Esophagus muscularis mucosa (tissue), 4 donors: ENCODE measurements at regions not wholly inside any gene's neighbourhood (a gene's known extent, or its start where the extent isn't known, plus 50 kb on each side); places are given as distances from the start of the nearest gene placed in this dataset.
"Not testable (repeated sequence)": the region's sequence is repeated elsewhere in the genome, so short reads cannot be mapped to it uniquely, and the experiment has no call there.

ENCODE experiments used
- DNase-seq: peaks from one replicate; pipeline ENCODE4 v3.0.0-alpha.2; 2017; ENCODE audit errors: extremely low spot score
- H3K27ac ChIP-seq, 4 donors: fragments of 200-600 bp; sonication (generic); replicated peaks in 1 of 4; 1 replicate in 3 of 4; 2 replicates in 1 of 4; pipeline ENCODE4 v1.5.1; 2016 to 2019; ENCODE audit warnings: mild to moderate bottlenecking in 1 of 4
- H3K27me3 ChIP-seq, 4 donors: fragments of 200-600 bp; sonication (generic); one replicate each; pipeline versions ENCODE4 v1.5.1 to v1.6.0; 2016 to 2019
- H3K36me3 ChIP-seq, 4 donors: fragments of 200-600 bp; sonication (generic); one replicate each; pipeline ENCODE4 v1.5.1; 2016 to 2019
- H3K4me1 ChIP-seq, 4 donors: fragments of 200-600 bp; sonication (generic); one replicate each; pipeline ENCODE4 v1.5.1; 2016 to 2019
- H3K4me3 ChIP-seq, 4 donors: fragments of 200-600 bp; sonication (generic); 1 replicate in 2 of 4; 2 replicates in 2 of 4; pipeline ENCODE4 v1.5.1; 2016 to 2019; ENCODE audit warnings: mild to moderate bottlenecking in 4 of 4, moderate library complexity in 1 of 4
- H3K9me3 ChIP-seq, 4 donors: fragments of 200-600 bp; sonication (generic); 1 replicate in 3 of 4; 2 replicates in 1 of 4; pipeline ENCODE4 v1.5.1; 2016 to 2019
- CTCF ChIP-seq, 3 experiments: fragments of 200-600 bp in 2 of 3; fragments of 450-650 bp in 1 of 3; sonication (generic) in 2 of 3; IDR thresholded peaks; one replicate each; pipeline ENCODE4 v1.5.1; 2017 to 2019; ENCODE audit warnings: antibody characterized with exemption in 3 of 3, mild to moderate bottlenecking in 2 of 3, moderate library complexity in 1 of 3
- EP300 ChIP-seq: sonication (generic); formaldehyde crosslinking; IDR thresholded peaks from one replicate; pipeline ENCODE4 v1.6.1; 2017; ENCODE audit warnings: antibody characterized with exemption
- POLR2A ChIP-seq: fragments of 450-650 bp; IDR thresholded peaks from one replicate; pipeline ENCODE4 v1.6.1; 2017; ENCODE audit warnings: antibody characterized with exemption, moderate library complexity, mild to moderate bottlenecking, low read depth
- POLR2AphosphoS5 ChIP-seq, 2 donors: sonication (generic); formaldehyde crosslinking; IDR thresholded peaks; one replicate each; pipeline ENCODE4 v1.6.1; 2017; ENCODE audit warnings: antibody characterized with exemption in 2 of 2
- WGBS: methylation state at CpG from one replicate; pipeline ENCODE4 v1.1.5; 2018; 5-methylcytosine and 5-hydroxymethylcytosine counted together
- intact Hi-C: fragments of 100-400 bp; cut with DNase I; formaldehyde crosslinking; loops from one replicate; pipeline ENCODE4 v1.15.1; 2023

GRCh38 chrX:88135735-88136134 is 611.3 kb upstream of the CPXCR1 start:
- H3K27ac ChIP-seq, result no peak overlapping the region
- WGBS, result 22% methylated on average over 3 of the region's 3 CpGs
- H3K4me1 ChIP-seq, result no peaks in the 10 kb centered on the region
- intact Hi-C loops, result no loop called here
- H3K36me3 ChIP-seq, result no peaks in the 10 kb centered on the region
- H3K4me3 ChIP-seq, result no peak overlapping the region
- no peaks in the 10 kb centered on the region for H3K9me3 ChIP-seq
- TF ChIP-seq POLR2A, result no peak
- no peak for TF ChIP-seq EP300
- TF ChIP-seq POLR2AphosphoS5 (IDR thresholded peaks at IDR 0.05), result no peak
- no peak for TF ChIP-seq CTCF (IDR thresholded peaks at IDR 0.05)
- H3K27me3 ChIP-seq, result no peaks in the 10 kb centered on the region
- no peak for DNase-seq

GRCh38 chrX:88136328-88136727 is 610.7 kb upstream of the CPXCR1 start:
- no peaks in the 10 kb centered on the region for H3K9me3 ChIP-seq
- no peaks in the 10 kb centered on the region for H3K27me3 ChIP-seq
- 58% methylated on average over 3 of the region's 3 CpGs for WGBS
- TF ChIP-seq POLR2AphosphoS5 (IDR thresholded peaks at IDR 0.05) (no peak), POLR2A (no peak), EP300 (no peak), CTCF (IDR thresholded peaks at IDR 0.05) (no peak)
- H3K27ac ChIP-seq, result no peak overlapping the region
- no peaks in the 10 kb centered on the region for H3K4me1 ChIP-seq
- no peak overlapping the region for H3K4me3 ChIP-seq
- intact Hi-C loops, result no loop called here
- no peak for DNase-seq
- no peaks in the 10 kb centered on the region for H3K36me3 ChIP-seq

GRCh38 chrX:88146577-88146976 is 600.4 kb upstream of the CPXCR1 start:
- 97% methylated on average over 1 of the region's 1 CpG for WGBS
- intact Hi-C loops, result no loop called here

GRCh38 chrX:88170553-88170952 is 576.5 kb upstream of the CPXCR1 start:
- peaks cover 0 to 3% (median 0%) of the 10 kb centered on the region in 4 donors for H3K27me3 ChIP-seq
- peaks cover 0 to 8% (median 0%) of the 10 kb centered on the region in 4 donors for H3K9me3 ChIP-seq
- TF ChIP-seq EP300 (no peak), POLR2AphosphoS5 (IDR thresholded peaks at IDR 0.05) (no peak)
- no peak overlapping the region for H3K4me3 ChIP-seq
- no peaks in the 10 kb centered on the region for H3K4me1 ChIP-seq
- no peaks in the 10 kb centered on the region for H3K36me3 ChIP-seq
- DNase-seq, result no peak
- 67% methylated on average over 3 of the region's 3 CpGs for WGBS
- intact Hi-C loops, result no loop called here
- no peak overlapping the region for H3K27ac ChIP-seq

More at GRCh38 chrX:88146577-88146976, 600.4 kb upstream of the CPXCR1 start:
- no peaks in the 10 kb centered on the region for H3K9me3 ChIP-seq
- H3K4me1 ChIP-seq, result no peaks in the 10 kb centered on the region
- no peak overlapping the region for H3K4me3 ChIP-seq
- H3K36me3 ChIP-seq, result no peaks in the 10 kb centered on the region
- no peaks in the 10 kb centered on the region for H3K27me3 ChIP-seq
- DNase-seq, result no peak
- no peak overlapping the region for H3K27ac ChIP-seq
- TF ChIP-seq CTCF (IDR thresholded peaks at IDR 0.05) (no peak), EP300 (no peak), POLR2AphosphoS5 (IDR thresholded peaks at IDR 0.05) (no peak), POLR2A (no peak)

- intact Hi-C loops, H3K4me1 ChIP-seq, H3K36me3 ChIP-seq, DNase-seq, H3K4me3 ChIP-seq, H3K27me3 ChIP-seq, H3K27ac ChIP-seq, H3K9me3 ChIP-seq: not testable (repeated sequence)
- WGBS, result 90% methylated on average over 4 of the region's 4 CpGs
Observed at GRCh38 chrX:88173932-88174440, 573.0 kb upstream of the CPXCR1 start.

GRCh38 chrX:88202149-88202548 is 544.9 kb upstream of the CPXCR1 start:
- 62% methylated on average over 2 of the region's 2 CpGs for WGBS
- H3K4me3 ChIP-seq, result no peak overlapping the region
- no peaks in the 10 kb centered on the region for H3K4me1 ChIP-seq
- no peaks in the 10 kb centered on the region for H3K36me3 ChIP-seq
- no peak overlapping the region for H3K27ac ChIP-seq
- DNase-seq, result no peak
- H3K9me3 ChIP-seq, result no peaks in the 10 kb centered on the region
- intact Hi-C loops, result no loop called here
- TF ChIP-seq POLR2A, result no peak
- no peak for TF ChIP-seq EP300
- TF ChIP-seq CTCF (IDR thresholded peaks at IDR 0.05), result no peak
- TF ChIP-seq POLR2AphosphoS5 (IDR thresholded peaks at IDR 0.05), result no peak
- no peaks in the 10 kb centered on the region for H3K27me3 ChIP-seq
